Femur (tissue), 1 donor: ENCODE measurements at regions not wholly inside any gene's neighbourhood (a gene's known extent, or its start where the extent isn't known, plus 50 kb on each side); places are given as distances from the start of the nearest gene placed in this dataset.

Experiments used
- DNase-seq: peaks from one replicate; pipeline ENCODE4 v3.0.0-alpha.2; 2017

- no peak for DNase-seq
Observed at GRCh38 chr5:29924107-29924506, 1269.4 kb upstream of the CDH6 start.

- DNase-seq, result no peak
Observed at GRCh38 chr5:29905626-29906353, 1287.7 kb upstream of the CDH6 start.

GRCh38 chr5:29902859-29903258, 1290.6 kb upstream of the CDH6 start:
- DNase-seq, result no peak

GRCh38 chr5:29899583-29899982, 1293.9 kb upstream of the CDH6 start:
- no peak for DNase-seq

GRCh38 chr5:29897916-29898315, 1295.6 kb upstream of the CDH6 start:
- no peak for DNase-seq

- no peak for DNase-seq
Observed at GRCh38 chr5:29896646-29897045, 1296.8 kb upstream of the CDH6 start.

GRCh38 chr5:29894668-29895067, 1298.8 kb upstream of the CDH6 start:
- DNase-seq, result no peak

- DNase-seq, result no peak
Observed at GRCh38 chr5:29889051-29889450, 1304.4 kb upstream of the CDH6 start.

GRCh38 chr5:29885595-29885994, 1307.9 kb upstream of the CDH6 start:
- no peak for DNase-seq

- DNase-seq, result no peak
Observed at GRCh38 chr5:29882036-29882435, 1311.5 kb upstream of the CDH6 start.

- no peak for DNase-seq
Observed at GRCh38 chr5:29879401-29879800, 1314.1 kb upstream of the CDH6 start.

GRCh38 chr5:29878599-29878998, 1314.9 kb upstream of the CDH6 start:
- no peak for DNase-seq

- DNase-seq, result no peak
Observed at GRCh38 chr5:29867155-29867554, 1326.3 kb upstream of the CDH6 start.

GRCh38 chr5:29853711-29854220, 1339.7 kb upstream of the CDH6 start:
- no peak for DNase-seq

- no peak for DNase-seq
Observed at GRCh38 chr5:29852329-29852728, 1341.2 kb upstream of the CDH6 start.

GRCh38 chr5:29845206-29845605, 1348.3 kb upstream of the CDH6 start:
- DNase-seq, result no peak

GRCh38 chr5:29833394-29833793, 1360.1 kb upstream of the CDH6 start:
- no peak for DNase-seq

GRCh38 chr5:29822521-29822920, 1371.0 kb upstream of the CDH6 start:
- DNase-seq, result no peak

- no peak for DNase-seq
Observed at GRCh38 chr5:29811914-29812679, 1381.4 kb upstream of the CDH6 start.

- no peak for DNase-seq
Observed at GRCh38 chr5:29805804-29806203, 1387.7 kb upstream of the CDH6 start.

- no peak for DNase-seq
Observed at GRCh38 chr5:29800752-29801151, 1392.7 kb upstream of the CDH6 start.

GRCh38 chr5:29796013-29796412, 1397.5 kb upstream of the CDH6 start:
- DNase-seq, result no peak

GRCh38 chr5:29795096-29795652, 1398.3 kb upstream of the CDH6 start:
- no peak for DNase-seq
